ENCODE measurements at regions not wholly inside any gene's neighbourhood (a gene's known extent, or its start where the extent isn't known, plus 50 kb on each side); places are given as distances from the start of the nearest gene placed in this dataset.

DNA sequence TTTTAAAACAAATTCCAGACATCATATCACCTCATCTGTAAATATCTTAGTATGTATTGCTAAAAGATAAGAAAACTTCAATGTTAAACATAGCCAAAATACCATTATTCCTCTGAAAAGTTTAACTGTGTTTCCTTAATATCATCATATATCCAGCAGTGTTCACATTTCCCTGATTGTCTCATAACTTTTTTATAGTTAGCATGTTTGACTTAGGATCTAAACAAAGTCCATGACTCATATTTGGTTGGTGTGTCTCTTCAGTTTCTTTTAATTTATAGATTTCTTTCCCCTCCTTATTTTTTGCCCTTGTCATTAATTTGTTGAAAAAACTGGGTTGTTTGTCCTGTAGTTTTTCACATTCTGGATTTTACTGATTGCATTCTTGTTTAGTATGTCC is 163.0 kb downstream of the RPS12 start:
- Histone ChIP-seq H3K4me3 (replicated peaks; ENCODE audit: insufficient read depth, low read length) (no peak overlapping the region), H3K27me3 (ENCODE audit: insufficient read depth, poor library complexity, severe bottlenecking) (no peaks in the 10 kb centered on the region), H3K27ac (replicated peaks) (no peak overlapping the region)
- no peak for DNase-seq (ENCODE audit: low read depth in 1 of 2, low spot score in 1 of 2)
- TF ChIP-seq GABPA (IDR thresholded peaks at IDR 0.05; ENCODE audit: low read depth): no peak

- Histone ChIP-seq H3K27ac (replicated peaks) (no peak overlapping the region), H3K27me3 (ENCODE audit: insufficient read depth, poor library complexity, severe bottlenecking) (no peaks in the 10 kb centered on the region), H3K4me3 (replicated peaks; ENCODE audit: insufficient read depth, low read length) (no peak overlapping the region)
- no peak for DNase-seq (ENCODE audit: low read depth in 1 of 2, low spot score in 1 of 2)
- no peak for TF ChIP-seq GABPA (IDR thresholded peaks at IDR 0.05; ENCODE audit: low read depth)
- TF ChIP-seq SPI1 (IDR thresholded peaks at IDR 0.05; ENCODE audit: borderline replicate concordance, low read depth): no peak
- TF ChIP-seq, protein P1, sequence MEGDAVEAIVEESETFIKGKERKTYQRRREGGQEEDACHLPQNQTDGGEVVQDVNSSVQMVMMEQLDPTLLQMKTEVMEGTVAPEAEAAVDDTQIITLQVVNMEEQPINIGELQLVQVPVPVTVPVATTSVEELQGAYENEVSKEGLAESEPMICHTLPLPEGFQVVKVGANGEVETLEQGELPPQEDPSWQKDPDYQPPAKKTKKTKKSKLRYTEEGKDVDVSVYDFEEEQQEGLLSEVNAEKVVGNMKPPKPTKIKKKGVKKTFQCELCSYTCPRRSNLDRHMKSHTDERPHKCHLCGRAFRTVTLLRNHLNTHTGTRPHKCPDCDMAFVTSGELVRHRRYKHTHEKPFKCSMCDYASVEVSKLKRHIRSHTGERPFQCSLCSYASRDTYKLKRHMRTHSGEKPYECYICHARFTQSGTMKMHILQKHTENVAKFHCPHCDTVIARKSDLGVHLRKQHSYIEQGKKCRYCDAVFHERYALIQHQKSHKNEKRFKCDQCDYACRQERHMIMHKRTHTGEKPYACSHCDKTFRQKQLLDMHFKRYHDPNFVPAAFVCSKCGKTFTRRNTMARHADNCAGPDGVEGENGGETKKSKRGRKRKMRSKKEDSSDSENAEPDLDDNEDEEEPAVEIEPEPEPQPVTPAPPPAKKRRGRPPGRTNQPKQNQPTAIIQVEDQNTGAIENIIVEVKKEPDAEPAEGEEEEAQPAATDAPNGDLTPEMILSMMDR (IDR thresholded peaks at IDR 0.05; ENCODE audit: insufficient read depth, low read length): no peak
- TF ChIP-seq REST (IDR thresholded peaks at IDR 0.05; ENCODE audit: insufficient replicate concordance, low read depth): no peak
- TF ChIP-seq POLR2AphosphoS5 (IDR thresholded peaks at IDR 0.05; ENCODE audit: low read depth): no peak
These were observed 164.3 kb downstream of the RPS12 start for GRCh38 chr6:132978685-132979084.

DNA sequence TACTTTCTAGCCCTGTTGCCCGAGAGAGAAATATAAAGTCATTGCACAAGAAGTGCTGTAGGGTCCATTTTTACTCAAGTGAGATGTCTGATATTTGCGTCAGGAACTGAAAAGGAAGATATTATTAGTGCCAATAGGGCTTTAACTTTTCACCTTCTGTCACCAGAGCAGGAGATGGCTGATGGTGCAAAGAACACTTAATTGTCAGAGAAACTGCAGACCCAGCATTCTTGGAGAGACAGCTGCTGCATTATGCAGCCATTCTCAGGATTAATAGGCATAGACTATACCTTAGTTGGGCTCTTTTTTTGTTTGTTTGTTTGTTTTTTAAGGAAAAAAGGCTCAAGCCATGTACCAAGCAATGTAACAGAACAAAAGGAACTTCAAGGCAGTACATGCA is 179.4 kb downstream of the RPS12 start:
- Histone ChIP-seq H3K27ac (replicated peaks) (no peak overlapping the region), H3K27me3 (ENCODE audit: insufficient read depth, poor library complexity, severe bottlenecking) (no peaks in the 10 kb centered on the region), H3K4me3 (replicated peaks; ENCODE audit: insufficient read depth, low read length) (no peak overlapping the region)
- DNase-seq (ENCODE audit: low read depth in 1 of 2, low spot score in 1 of 2): no peak
- TF ChIP-seq REST (IDR thresholded peaks at IDR 0.05; ENCODE audit: insufficient replicate concordance, low read depth): no peak
- no peak for TF ChIP-seq GABPA (IDR thresholded peaks at IDR 0.05; ENCODE audit: low read depth)
- TF ChIP-seq, protein P1 (IDR thresholded peaks at IDR 0.05; ENCODE audit: insufficient read depth, low read length): no peak
- TF ChIP-seq SPI1 (IDR thresholded peaks at IDR 0.05; ENCODE audit: borderline replicate concordance, low read depth): no peak

DNA sequence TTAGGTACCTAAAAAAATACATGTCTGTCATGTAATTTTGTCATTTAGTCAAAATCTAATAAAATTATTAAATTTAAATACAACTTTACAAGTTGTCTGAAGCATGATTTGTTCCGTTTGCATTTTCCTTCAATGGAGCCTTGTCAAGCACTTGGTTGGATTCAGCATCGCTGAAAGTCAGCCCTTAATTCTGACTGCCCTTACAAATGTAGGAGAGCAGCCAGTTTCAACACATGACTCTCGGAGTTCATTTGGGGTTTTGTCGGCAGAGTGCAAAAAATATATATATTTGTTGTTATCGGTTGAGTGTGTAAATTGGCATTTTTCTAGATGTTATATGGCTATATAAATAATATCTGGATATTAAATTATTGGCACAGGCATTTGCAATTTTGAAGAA is 180.6 kb downstream of the RPS12 start:
- Histone ChIP-seq H3K27ac (replicated peaks) (no peak overlapping the region), H3K4me3 (replicated peaks; ENCODE audit: insufficient read depth, low read length) (no peak overlapping the region), H3K27me3 (ENCODE audit: insufficient read depth, poor library complexity, severe bottlenecking) (no peaks in the 10 kb centered on the region)
- TF ChIP-seq, protein P1 (IDR thresholded peaks at IDR 0.05; ENCODE audit: insufficient read depth, low read length): no peak
- TF ChIP-seq GABPA (IDR thresholded peaks at IDR 0.05; ENCODE audit: low read depth) (no peak), REST (IDR thresholded peaks at IDR 0.05; ENCODE audit: insufficient replicate concordance, low read depth) (no peak), POLR2AphosphoS5 (IDR thresholded peaks at IDR 0.05; ENCODE audit: low read depth) (no peak), SPI1 (IDR thresholded peaks at IDR 0.05; ENCODE audit: borderline replicate concordance, low read depth) (no peak)
- no peak for DNase-seq (ENCODE audit: low read depth in 1 of 2, low spot score in 1 of 2)

All from HL-60 (cell line).